ENCODE measurements at regions not wholly inside any gene's neighbourhood (a gene's known extent, or its start where the extent isn't known, plus 50 kb on each side); places are given as distances from the start of the nearest gene placed in this dataset.

- 78 to 92% (median 83%) methylated on average over 1 of the region's 1 CpG for WGBS, 5 donors
- Histone ChIP-seq H3K36me3 (no peaks in the 10 kb centered on the region), H3K4me3 (no peak overlapping the region), H3K9me3 (peaks cover 0 to 11% (median 0%) of the 10 kb centered on the region in 8 donors), H3K27me3 (replicated peaks in 1 of 7) (no peaks in the 10 kb centered on the region), H3K27ac (no peak overlapping the region), H3K4me1 (no peaks in the 10 kb centered on the region)
- intact Hi-C loops (cut with DNase I; ENCODE audit: low total_unique reads) = no loop called here
- no peak for DNase-seq
- no peak for TF ChIP-seq POLR2AphosphoS5 (IDR thresholded peaks at IDR 0.05)
- no peak for TF ChIP-seq POLR2A (IDR thresholded peaks at IDR 0.05)
- TF ChIP-seq CTCF (IDR thresholded peaks at IDR 0.05 in 8 of 11, conservative IDR thresholded peaks at IDR 0.05 in 3 of 11) = no peak
Measured at GRCh38 chr12:126773491-126773890, 1493.5 kb upstream of the TMEM132C start.

GRCh38 chr12:126776026-126776655, 1490.8 kb upstream of the TMEM132C start:
- WGBS, 5 donors = 83 to 92% (median 90%) methylated on average over 6 of the region's 6 CpGs

GRCh38 chr12:126780343-126780742, 1486.6 kb upstream of the TMEM132C start:
- Histone ChIP-seq H3K4me3 (no peak overlapping the region), H3K4me1 (no peaks in the 10 kb centered on the region), H3K27me3 (replicated peaks in 1 of 7) (no peaks in the 10 kb centered on the region), H3K27ac (no peak overlapping the region), H3K9me3 (no peaks in the 10 kb centered on the region), H3K36me3 (no peaks in the 10 kb centered on the region)
- no peak for DNase-seq
- TF ChIP-seq POLR2AphosphoS5 (IDR thresholded peaks at IDR 0.05) (no peak), CTCF (IDR thresholded peaks at IDR 0.05 in 8 of 11, conservative IDR thresholded peaks at IDR 0.05 in 3 of 11) (no peak), POLR2A (IDR thresholded peaks at IDR 0.05) (no peak)
- intact Hi-C loops (cut with DNase I; ENCODE audit: low total_unique reads) = no loop called here
- 85 to 95% (median 91%) methylated on average over 5 of the region's 5 CpGs for WGBS, 5 donors

More at GRCh38 chr12:126776026-126776655, 1490.8 kb upstream of the TMEM132C start:
- Histone ChIP-seq H3K9me3 (no peaks in the 10 kb centered on the region), H3K4me1 (no peaks in the 10 kb centered on the region), H3K4me3 (no peak overlapping the region), H3K36me3 (no peaks in the 10 kb centered on the region), H3K27me3 (replicated peaks in 1 of 7) (no peaks in the 10 kb centered on the region), H3K27ac (no peak overlapping the region)
- TF ChIP-seq POLR2A (IDR thresholded peaks at IDR 0.05) (no peak), POLR2AphosphoS5 (IDR thresholded peaks at IDR 0.05) (no peak), CTCF (IDR thresholded peaks at IDR 0.05 in 8 of 11, conservative IDR thresholded peaks at IDR 0.05 in 3 of 11) (no peak)
- DNase-seq = no peak
- intact Hi-C loops (cut with DNase I; ENCODE audit: low total_unique reads) = no loop called here

GRCh38 chr12:126781593-126781992, 1485.4 kb upstream of the TMEM132C start:
- intact Hi-C loops (cut with DNase I; ENCODE audit: low total_unique reads) = no loop called here

More at GRCh38 chr12:126781593-126781992, 1485.4 kb upstream of the TMEM132C start:
- Histone ChIP-seq H3K4me3 (no peak overlapping the region), H3K36me3 (no peaks in the 10 kb centered on the region), H3K27ac (no peak overlapping the region), H3K9me3 (no peaks in the 10 kb centered on the region), H3K4me1 (no peaks in the 10 kb centered on the region), H3K27me3 (replicated peaks in 1 of 7) (no peaks in the 10 kb centered on the region)
- WGBS, 5 donors = 44 to 57% (median 52%) methylated on average over 3 of the region's 3 CpGs
- TF ChIP-seq POLR2A (IDR thresholded peaks at IDR 0.05) (no peak), POLR2AphosphoS5 (IDR thresholded peaks at IDR 0.05) (no peak), CTCF (IDR thresholded peaks at IDR 0.05 in 8 of 11, conservative IDR thresholded peaks at IDR 0.05 in 3 of 11) (no peak)
- no peak for DNase-seq
